GM19468 (cell line): ENCODE measurements at regions not wholly inside any gene's neighbourhood (a gene's known extent, or its start where the extent isn't known, plus 50 kb on each side); places are given as distances from the start of the nearest gene placed in this dataset.

ENCODE experiments used
- ATAC-seq: cut with Tn5 transposase; IDR thresholded peaks from one replicate; pipeline ENCODE4 v1.9.1; 2021; ENCODE audit warnings: mild to moderate bottlenecking, moderate library complexity, moderate number of reproducible peaks; ENCODE audit not compliant: unreplicated experiment; ENCODE audit errors: extremely low read depth

- ATAC-seq = no peak
These were observed 211.4 kb downstream of the TTC32 start for GRCh38 chr2:19690429-19690828.

- ATAC-seq = no peak
These were observed 212.1 kb downstream of the TTC32 start for GRCh38 chr2:19689646-19690168.

GRCh38 chr2:19688059-19688458 lies 213.7 kb downstream of the TTC32 start:
- ATAC-seq = no peak

- ATAC-seq = no peak
These were observed 214.6 kb downstream of the TTC32 start for GRCh38 chr2:19687017-19687659.

- no peak for ATAC-seq
These were observed 215.3 kb downstream of the TTC32 start for GRCh38 chr2:19686439-19686838.

GRCh38 chr2:19685731-19686130 lies 216.1 kb downstream of the TTC32 start:
- no peak for ATAC-seq

GRCh38 chr2:19684516-19684915 lies 217.3 kb downstream of the TTC32 start:
- no peak for ATAC-seq

- ATAC-seq = no peak
These were observed 218.2 kb downstream of the TTC32 start for GRCh38 chr2:19683556-19683955.

- no peak for ATAC-seq
These were observed 219.3 kb downstream of the TTC32 start for GRCh38 chr2:19682493-19682892.

- ATAC-seq = no peak
These were observed 223.8 kb downstream of the TTC32 start for GRCh38 chr2:19677825-19678518.

- ATAC-seq = no peak
These were observed 224.5 kb downstream of the TTC32 start for GRCh38 chr2:19677215-19677777.

- ATAC-seq = no peak
These were observed 225.0 kb downstream of the TTC32 start for GRCh38 chr2:19676770-19677169.

GRCh38 chr2:19675856-19676460 lies 225.8 kb downstream of the TTC32 start:
- no peak for ATAC-seq

- ATAC-seq = no peak
These were observed 226.7 kb downstream of the TTC32 start for GRCh38 chr2:19675003-19675629.

- no peak for ATAC-seq
These were observed 227.5 kb downstream of the TTC32 start for GRCh38 chr2:19674051-19675002.

GRCh38 chr2:19673213-19673791 lies 228.5 kb downstream of the TTC32 start:
- no peak for ATAC-seq

GRCh38 chr2:19671916-19672315 lies 229.9 kb downstream of the TTC32 start:
- no peak for ATAC-seq

- ATAC-seq = no peak
These were observed 230.5 kb downstream of the TTC32 start for GRCh38 chr2:19671311-19671710.

GRCh38 chr2:19670303-19670702 lies 231.5 kb downstream of the TTC32 start:
- no peak for ATAC-seq
